SK-N-SH (cell line): ENCODE measurements at regions not wholly inside any gene's neighbourhood (a gene's known extent, or its start where the extent isn't known, plus 50 kb on each side); places are given as distances from the start of the nearest gene placed in this dataset.

ENCODE experiments used
- CTCF ChIA-PET: fragments of 300-600, 350-600 bp; formaldehyde crosslinking; extraction: SDS; loops from one replicate; lab custom pipeline; 2021; lab: Yijun Ruan, JAX
- POLR2A ChIA-PET: fragments of 350-600 bp; sonication (Branson Sonifier 250); formaldehyde crosslinking; extraction: SDS; loops from one replicate; lab custom pipeline; 2020; ENCODE audit warnings: antibody characterized with exemption, inconsistent platforms; lab: Yijun Ruan, JAX
- DNase-seq: peaks from one replicate; pipeline ENCODE4 v3.0.0; 2012
- H2AFZ ChIP-seq: fragments of 200-600 bp; sonication (generic); 2 replicates; pipeline ENCODE4 v1.8.1; 2016; ENCODE audit warnings: antibody characterized with exemption, mild to moderate bottlenecking, low read depth
- H3F3A ChIP-seq: fragments of 200-600 bp; sonication (generic); replicated peaks from 2 replicates; pipeline ENCODE3; 2016; ENCODE audit warnings: antibody characterized with exemption, mild to moderate bottlenecking; ENCODE audit not compliant: insufficient read depth
- H3K27ac ChIP-seq, 2 experiments: fragments of 200-500 bp in 1 of 2; fragments of 200-600 bp in 1 of 2; sonication (Bioruptor generic) in 1 of 2; sonication (generic), shearing (Covaris generic) in 1 of 2; 2 replicates each; pipeline versions ENCODE4 v1.5.1 to v1.6.1; 2014 to 2016; ENCODE audit warnings: low read depth in 2 of 2, inconsistent platforms in 1 of 2, low read length in 1 of 2, mild to moderate bottlenecking in 1 of 2, mixed read lengths in 1 of 2
- H3K27me3 ChIP-seq: fragments of 200-600 bp; sonication (generic), shearing (Covaris generic); 2 replicates; pipeline ENCODE4 v1.6.1; 2016; ENCODE audit warnings: mixed run types; ENCODE audit not compliant: insufficient read depth
- H3K36me3 ChIP-seq, 2 experiments: fragments of 200-500 bp in 1 of 2; fragments of 200-600 bp in 1 of 2; sonication (Bioruptor generic) in 1 of 2; sonication (generic) in 1 of 2; replicated peaks in 1 of 2; 2 replicates each; pipeline versions ENCODE3 to v1.5.1; 2014 to 2016; ENCODE audit warnings: low read length in 1 of 2, mild to moderate bottlenecking in 1 of 2; ENCODE audit not compliant: insufficient read depth in 2 of 2, control insufficient read depth in 1 of 2
- H3K4me1 ChIP-seq, 2 experiments: fragments of 200-500 bp in 1 of 2; fragments of 200-600 bp in 1 of 2; sonication (Bioruptor generic) in 1 of 2; sonication (generic), shearing (Covaris generic) in 1 of 2; 2 replicates each; pipeline versions ENCODE4 v1.5.1 to v1.6.1; 2014 to 2016; ENCODE audit warnings: low read depth in 1 of 2, low read length in 1 of 2, mixed run types in 1 of 2; ENCODE audit not compliant: insufficient read depth in 2 of 2, control insufficient read depth in 1 of 2
- H3K4me2 ChIP-seq: fragments of 200-600 bp; sonication (generic), shearing (Covaris generic); 2 replicates; pipeline ENCODE4 v1.6.1; 2017; ENCODE audit warnings: mixed run types
- H3K4me3 ChIP-seq, 2 experiments: fragments of 200-500 bp in 1 of 2; fragments of 200-600 bp in 1 of 2; sonication (Bioruptor generic) in 1 of 2; sonication (generic), shearing (Covaris generic) in 1 of 2; 2 replicates each; pipeline versions ENCODE4 v1.5.1 to v1.8.1; 2014 to 2016; ENCODE audit warnings: low read depth in 2 of 2, inconsistent platforms in 1 of 2, low read length in 1 of 2, mild to moderate bottlenecking in 1 of 2, mixed read lengths in 1 of 2, moderate library complexity in 1 of 2
- H3K79me2 ChIP-seq: fragments of 200-600 bp; sonication (generic); 2 replicates; pipeline ENCODE4 v1.8.1; 2017; ENCODE audit warnings: mild to moderate bottlenecking; ENCODE audit not compliant: insufficient read depth
- H3K9ac ChIP-seq: fragments of 200-600 bp; sonication (generic); 2 replicates; pipeline ENCODE4 v1.6.1; 2017; ENCODE audit warnings: mixed run types
- H3K9me2 ChIP-seq: fragments of 200-600 bp; sonication (generic); 2 replicates; pipeline ENCODE4 v1.6.1; 2017; ENCODE audit warnings: mixed run types
- H3K9me3 ChIP-seq: fragments of 200-600 bp; sonication (generic); 2 replicates; pipeline ENCODE4 v1.6.1; 2017; ENCODE audit warnings: mixed run types, mild to moderate bottlenecking, moderate library complexity
- H4K20me1 ChIP-seq: fragments of 200-600 bp; sonication (generic); 2 replicates; pipeline ENCODE4 v1.6.1; 2017; ENCODE audit warnings: mild to moderate bottlenecking, mixed run types; ENCODE audit not compliant: insufficient read depth
- CTCF ChIP-seq: fragments of 200-600 bp; sonication (generic); IDR thresholded peaks from 2 replicates; pipeline ENCODE4 v1.6.1; 2017; ENCODE audit warnings: antibody characterized with exemption, mild to moderate bottlenecking, moderate library complexity
- ELF1 ChIP-seq: IDR thresholded peaks from 2 replicates; pipeline ENCODE4 v1.4.0; 2012
- EP300 ChIP-seq, 2 experiments: IDR thresholded peaks; 2 replicates each; pipeline versions ENCODE4 v1.4.0 to v1.6.1; 2012; ENCODE audit warnings: borderline replicate concordance in 1 of 2, low read depth in 1 of 2, low read length in 1 of 2
- FOXJ3 ChIP-seq: sonication (generic); formaldehyde crosslinking; IDR thresholded peaks from 2 replicates; pipeline ENCODE4 v1.5.1; 2020; ENCODE audit warnings: mild to moderate bottlenecking, missing genetic modification reagents
- GABPA ChIP-seq: IDR thresholded peaks from 2 replicates; pipeline ENCODE4 v1.4.0; 2012; ENCODE audit warnings: low read depth, mild to moderate bottlenecking
- IRF3 ChIP-seq: fragments of 150-350 bp; IDR thresholded peaks from 2 replicates; pipeline ENCODE4 v1.6.1; 2016; ENCODE audit warnings: mild to moderate bottlenecking, low read depth, low read length
- JUND ChIP-seq: IDR thresholded peaks from 2 replicates; pipeline ENCODE4 v1.4.0; 2012
- MAX ChIP-seq: IDR thresholded peaks from 2 replicates; pipeline ENCODE4 v1.4.0; 2012; ENCODE audit warnings: low read depth
- MEF2A ChIP-seq: IDR thresholded peaks from 2 replicates; pipeline ENCODE4 v1.4.0; 2012; ENCODE audit warnings: low read depth, borderline replicate concordance
- NFIC ChIP-seq: IDR thresholded peaks from 2 replicates; pipeline ENCODE4 v1.4.0; 2012; ENCODE audit warnings: borderline replicate concordance
- PBX3 ChIP-seq: IDR thresholded peaks from 2 replicates; pipeline ENCODE4; 2012
- POLR2AphosphoS5 ChIP-seq: IDR thresholded peaks from 2 replicates; pipeline ENCODE4 v1.6.1; 2012; ENCODE audit warnings: low read depth, low read length
- RAD21 ChIP-seq: IDR thresholded peaks from 2 replicates; pipeline ENCODE4 v1.6.1; 2012; ENCODE audit warnings: mild to moderate bottlenecking, low read length
- RCOR1 ChIP-seq: fragments of 150-350 bp; IDR thresholded peaks from 2 replicates; pipeline ENCODE4 v1.6.1; 2017; ENCODE audit warnings: antibody characterized with exemption, low read length
- RFX5 ChIP-seq: IDR thresholded peaks from 2 replicates; pipeline ENCODE4 v1.6.1; 2012; ENCODE audit warnings: mild to moderate bottlenecking, improper control_type of control experiment, low read length
- SMC3 ChIP-seq: IDR thresholded peaks from 2 replicates; pipeline ENCODE4 v1.6.1; 2012; ENCODE audit warnings: low read depth, low read length, improper control_type of control experiment
- TAF1 ChIP-seq: IDR thresholded peaks from 2 replicates; pipeline ENCODE4 v1.6.1; 2012; ENCODE audit warnings: low read depth, mild to moderate bottlenecking, low read length, moderate library complexity, borderline replicate concordance
- TEAD4 ChIP-seq: IDR thresholded peaks from 2 replicates; pipeline ENCODE4 v1.4.0; 2012; ENCODE audit warnings: mild to moderate bottlenecking, borderline replicate concordance; ENCODE audit not compliant: insufficient read depth
- YY1 ChIP-seq: IDR thresholded peaks from 2 replicates; pipeline ENCODE4 v1.4.0; 2012; ENCODE audit warnings: low read depth, mild to moderate bottlenecking
- ZBTB33 ChIP-seq: IDR thresholded peaks from 2 replicates; pipeline ENCODE4 v1.4.0; 2012; ENCODE audit warnings: low read depth, borderline replicate concordance
- WGBS: methylation state at CpG from one replicate; pipeline ENCODE4 v1.1.6; 2017; ENCODE audit warnings: low lambda C conversion rate; 5-methylcytosine and 5-hydroxymethylcytosine counted together

- Histone ChIP-seq H3K4me3 (no peak overlapping the region), H3K4me1 (no peaks in the 10 kb centered on the region), H3K9me2 (no peaks in the 10 kb centered on the region), H3K27me3 (no peaks in the 10 kb centered on the region), H3K9ac (no peak overlapping the region), H3F3A (no peaks in the 10 kb centered on the region), H2AFZ (no peak overlapping the region), H4K20me1 (no peaks in the 10 kb centered on the region), H3K36me3 (no peaks in the 10 kb centered on the region), H3K4me2 (no peak overlapping the region), H3K79me2 (no peaks in the 10 kb centered on the region)
- no peak for DNase-seq
- CTCF ChIA-PET: interaction anchor here (0.6 to 2.3 kb wide), 2 partner anchors 144 to 177 kb away, joined by 4 to 6 read pairs; no protein-coding TSS in a partner anchor
- POLR2A ChIA-PET: no interaction called here
- TF ChIP-seq NFIC: no peak
- no peak for TF ChIP-seq ELF1
- TF ChIP-seq POLR2AphosphoS5: no peak
- TF ChIP-seq TAF1: no peak
- TF ChIP-seq TEAD4: no peak
- no peak for TF ChIP-seq EP300 (IDR thresholded peaks at IDR 0.05; ENCODE audit: borderline replicate concordance in 1 of 2, low read depth in 1 of 2, low read length in 1 of 2)
- no peak for TF ChIP-seq SMC3
- no peak for TF ChIP-seq PBX3
- no peak for TF ChIP-seq RFX5
- TF ChIP-seq IRF3: no peak
- TF ChIP-seq, all 33 proteins: peak for 0
- Histone ChIP-seq H3K9me3 (no peaks in the 10 kb centered on the region; the same call in 1 of the 2 replicates), H3K27ac (no peak overlapping the region)
- WGBS: 41% methylated on average over 3 of the region's 3 CpGs
Observed at GRCh38 chr22:33194529-33195077, 136.4 kb upstream of the SYN3 start.

- Histone ChIP-seq H3K27me3 (no peaks in the 10 kb centered on the region), H3K9ac (no peak overlapping the region), H3K4me2 (no peak overlapping the region), H2AFZ (no peak overlapping the region), H3K9me3 (no peaks in the 10 kb centered on the region; the same call in 1 of the 2 replicates), H3K27ac (no peak overlapping the region), H3K79me2 (no peaks in the 10 kb centered on the region), H3F3A (no peaks in the 10 kb centered on the region), H3K4me1 (no peaks in the 10 kb centered on the region), H3K9me2 (no peaks in the 10 kb centered on the region), H4K20me1 (no peaks in the 10 kb centered on the region), H3K4me3 (no peak overlapping the region), H3K36me3 (no peaks in the 10 kb centered on the region)
- WGBS: 18% methylated on average over 2 of the region's 2 CpGs
- ChIA-PET POLR2A (no interaction called here), CTCF (no interaction called here)
- TF ChIP-seq YY1 (no peak), JUND (no peak), PBX3 (no peak), ZBTB33 (no peak), MAX (no peak), CTCF (no peak), NFIC (no peak), MEF2A (no peak), GABPA (no peak), RCOR1 (no peak), POLR2AphosphoS5 (no peak), FOXJ3 (CRISPR knock-in tag) (no peak), RAD21 (no peak)
- DNase-seq: no peak
Observed at GRCh38 chr22:33192156-33192555, 134.0 kb upstream of the SYN3 start.
